ENCODE measurements at regions not wholly inside any gene's neighbourhood (a gene's known extent, or its start where the extent isn't known, plus 50 kb on each side); places are given as distances from the start of the nearest gene placed in this dataset.
A peak's percentile ranks its signal among the peaks of the same experiment; 100 is the strongest.

GRCh38 chr11:64449381-64450167 is 90.6 kb downstream of the RPS6KA4 start:
- TF ChIP-seq POLR2A (IDR thresholded peaks at IDR 0.05; ENCODE audit: low read depth, low read length) = no peak
- FAIRE-seq = no peak
- peak; percentile 88 for DNase-seq (ENCODE audit: insufficient read length, low spot score)

DNA sequence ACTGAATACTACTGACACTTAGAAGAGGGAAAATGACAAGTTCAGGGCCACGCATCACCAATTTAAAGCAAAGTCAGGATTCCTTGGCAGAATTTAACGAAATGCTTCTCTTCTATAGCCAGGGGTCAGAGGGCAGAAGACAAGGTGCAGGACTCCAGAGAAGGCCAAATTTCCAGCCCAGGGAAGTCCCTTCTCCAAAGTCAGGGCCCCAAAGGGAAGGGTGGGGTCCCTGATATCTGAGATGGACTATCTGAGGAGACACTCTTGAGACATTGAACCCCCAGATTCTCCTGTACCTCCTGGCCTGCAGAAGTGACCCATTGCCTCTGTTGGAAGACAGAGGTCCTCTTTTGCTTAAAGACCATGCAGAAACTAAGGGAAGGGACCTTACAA is 91.2 kb downstream of the RPS6KA4 start:
- FAIRE-seq = no peak
- DNase-seq (ENCODE audit: insufficient read length, low spot score) = no peak
- TF ChIP-seq POLR2A (IDR thresholded peaks at IDR 0.05; ENCODE audit: low read depth, low read length) = no peak

GRCh38 chr11:64451856-64452255 is 92.9 kb downstream of the RPS6KA4 start:
- TF ChIP-seq POLR2A (IDR thresholded peaks at IDR 0.05; ENCODE audit: low read depth, low read length) = no peak
- no peak for FAIRE-seq
- DNase-seq (ENCODE audit: insufficient read length, low spot score) = no peak

DNA sequence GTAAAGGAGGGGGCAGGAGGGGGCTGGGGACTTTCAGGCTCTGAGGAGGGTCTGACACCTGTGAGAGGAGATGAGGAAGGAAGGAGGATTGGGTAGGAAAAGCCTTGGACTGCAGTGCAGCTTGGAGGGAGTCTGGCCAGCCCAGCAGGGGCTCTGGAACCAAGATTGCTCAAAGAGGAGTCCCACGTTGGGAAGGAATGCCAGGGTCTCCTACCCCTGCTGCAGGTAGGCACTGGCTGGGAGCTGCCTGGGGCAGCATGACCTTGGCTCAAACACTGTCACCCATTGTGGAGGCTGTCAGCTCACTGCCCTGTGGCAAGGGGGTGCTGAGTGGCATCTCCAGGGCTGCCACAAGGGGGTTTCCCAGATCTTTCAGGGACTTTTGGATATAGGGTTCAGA is 94.5 kb downstream of the RPS6KA4 start:
- no peak for DNase-seq (ENCODE audit: insufficient read length, low spot score)
- TF ChIP-seq POLR2A (IDR thresholded peaks at IDR 0.05; ENCODE audit: low read depth, low read length) = no peak
- no peak for FAIRE-seq

DNA sequence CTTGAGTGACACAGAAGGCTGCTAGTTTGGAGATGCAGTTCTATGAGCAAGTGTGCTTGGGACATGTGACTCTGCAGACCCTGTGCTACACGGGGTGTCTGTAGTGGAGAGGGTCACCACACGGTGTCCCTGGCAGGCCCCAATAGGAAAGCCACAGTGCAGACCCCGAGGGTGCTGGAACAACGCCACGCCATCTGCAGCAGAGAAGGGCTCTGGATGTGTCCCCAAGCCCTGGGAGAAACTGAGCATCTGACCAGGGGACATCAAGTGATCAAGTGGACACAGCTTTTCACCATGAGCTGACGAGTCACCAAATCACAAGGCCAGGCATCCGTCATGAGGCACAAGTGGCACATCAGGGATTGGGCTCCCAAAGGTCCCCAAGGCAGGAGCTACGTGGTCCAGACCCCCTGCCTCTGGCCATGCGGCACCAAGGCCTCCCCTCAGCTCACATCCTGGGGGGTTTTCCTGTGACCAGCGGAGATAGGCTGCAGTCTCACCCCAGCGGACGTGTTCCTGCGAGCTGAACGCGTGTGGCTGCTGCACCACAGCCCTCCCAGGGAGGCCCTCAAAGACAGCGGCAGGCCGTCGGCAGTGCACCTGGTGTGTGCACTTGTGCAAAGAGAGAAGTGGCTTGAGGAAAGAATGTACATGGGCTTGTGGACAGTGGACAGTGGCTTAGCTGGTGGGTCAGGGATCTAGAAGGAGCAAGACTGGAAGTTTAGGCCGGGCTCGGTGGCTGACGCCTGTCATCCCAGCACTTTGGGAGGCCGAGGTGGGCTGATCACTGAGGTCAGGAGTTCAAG is 96.7 kb downstream of the RPS6KA4 start:
- TF ChIP-seq POLR2A (IDR thresholded peaks at IDR 0.05; ENCODE audit: low read depth, low read length) = no peak
- DNase-seq (ENCODE audit: insufficient read length, low spot score) (no peak), FAIRE-seq (no peak)

- TF ChIP-seq POLR2A (IDR thresholded peaks at IDR 0.05; ENCODE audit: low read depth, low read length) = no peak
- DNase-seq (ENCODE audit: insufficient read length, low spot score) = no peak
- no peak for FAIRE-seq
Measured at GRCh38 chr11:64456509-64457320, 97.8 kb downstream of the RPS6KA4 start.

GRCh38 chr11:64457416-64458010 is 98.2 kb upstream of the SLC22A11 start:
- DNase-seq (ENCODE audit: insufficient read length, low spot score) = no peak
- no peak for TF ChIP-seq POLR2A (IDR thresholded peaks at IDR 0.05; ENCODE audit: low read depth, low read length)
- no peak for FAIRE-seq

DNA sequence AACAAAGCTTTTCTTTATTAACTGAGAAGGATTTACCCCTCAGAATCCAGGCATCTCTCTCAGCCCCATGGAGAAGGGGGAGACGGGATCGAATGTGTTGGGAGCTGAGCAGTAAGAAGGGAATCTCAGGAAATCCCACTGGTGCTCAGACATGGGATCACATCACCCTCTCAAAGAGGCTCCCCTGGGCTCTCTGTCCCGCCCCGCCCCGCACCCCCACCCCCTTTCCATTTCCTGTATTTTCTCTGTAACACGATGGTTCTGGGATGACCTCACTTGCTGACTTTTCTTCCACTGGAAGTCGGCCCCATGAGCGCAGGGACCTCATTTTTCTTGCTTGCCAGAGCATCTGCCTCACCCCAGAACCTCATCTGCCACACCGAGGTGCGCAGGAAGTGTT is 96.7 kb upstream of the SLC22A11 start:
- no peak for TF ChIP-seq POLR2A (IDR thresholded peaks at IDR 0.05; ENCODE audit: low read depth, low read length)
- no peak for DNase-seq (ENCODE audit: insufficient read length, low spot score)
- FAIRE-seq = no peak

GRCh38 chr11:64459609-64460008 is 96.1 kb upstream of the SLC22A11 start:
- FAIRE-seq (no peak), DNase-seq (ENCODE audit: insufficient read length, low spot score) (no peak)
- TF ChIP-seq POLR2A (IDR thresholded peaks at IDR 0.05; ENCODE audit: low read depth, low read length) = no peak

DNA sequence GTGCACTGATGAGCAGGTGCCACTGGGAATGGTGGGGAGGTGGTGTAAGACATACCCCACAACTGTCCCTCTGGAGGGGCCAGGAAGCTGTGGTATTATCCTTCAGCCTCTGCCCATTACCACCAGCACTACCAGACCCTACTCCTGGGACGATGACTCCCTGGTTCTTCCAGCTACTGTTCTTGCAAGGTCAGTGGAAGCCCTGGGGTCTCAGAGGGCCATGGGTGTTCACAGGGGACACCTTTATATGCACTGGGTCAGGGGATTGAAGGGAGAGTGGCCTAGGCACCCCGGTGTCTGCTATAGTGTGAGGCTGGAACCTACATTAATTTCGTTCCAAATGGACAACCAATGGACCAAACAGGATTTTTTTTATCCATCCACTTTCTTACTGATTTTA is 94.7 kb upstream of the SLC22A11 start:
- TF ChIP-seq POLR2A (IDR thresholded peaks at IDR 0.05; ENCODE audit: low read depth, low read length) = no peak
- no peak for DNase-seq (ENCODE audit: insufficient read length, low spot score)
- no peak for FAIRE-seq

GRCh38 chr11:64466115-64466718 is 89.5 kb upstream of the SLC22A11 start:
- no peak for FAIRE-seq
- no peak for DNase-seq (ENCODE audit: insufficient read length, low spot score)
- TF ChIP-seq POLR2A (IDR thresholded peaks at IDR 0.05; ENCODE audit: low read depth, low read length) = no peak

GRCh38 chr11:64469288-64469687 is 86.5 kb upstream of the SLC22A11 start:
- no peak for DNase-seq (ENCODE audit: insufficient read length, low spot score)
- no peak for FAIRE-seq
- no peak for TF ChIP-seq POLR2A (IDR thresholded peaks at IDR 0.05; ENCODE audit: low read depth, low read length)

Measured in H54 (cell line).